ENCODE measurements at regions not wholly inside any gene's neighbourhood (a gene's known extent, or its start where the extent isn't known, plus 50 kb on each side); places are given as distances from the start of the nearest gene placed in this dataset.

DNA sequence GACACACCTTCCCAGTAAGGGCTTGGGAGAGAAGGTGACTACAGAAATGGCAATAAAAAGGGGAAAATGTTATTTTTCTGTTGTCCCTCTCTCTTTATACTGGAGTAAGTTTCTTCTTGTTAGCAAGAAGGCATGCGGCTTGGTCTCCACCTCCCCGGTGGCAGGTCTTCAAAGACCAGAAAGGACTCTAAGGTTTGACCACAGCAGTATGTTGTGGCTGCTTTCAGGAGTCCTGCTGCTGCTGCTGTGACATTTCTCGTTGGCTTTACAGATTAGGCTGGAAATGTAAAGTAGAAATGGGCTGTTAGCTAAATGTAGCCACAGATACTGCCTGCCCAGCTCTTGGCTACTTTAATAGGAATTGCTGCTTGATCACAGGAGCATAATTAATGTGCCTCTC is 175.8 kb upstream of the ZBTB20 start:
- Histone ChIP-seq H2BK5ac (ENCODE audit: insufficient read length, low read length) (no peak overlapping the region), H3K4me2 (ENCODE audit: insufficient read depth, insufficient read length, low read length) (no peak overlapping the region), H2BK12ac (ENCODE audit: insufficient read length, low read depth, low read length) (no peak overlapping the region), H3K4ac (ENCODE audit: low read depth, low read length) (no peak overlapping the region), H2BK120ac (ENCODE audit: low read depth, low read length, poor library complexity, severe bottlenecking) (no peak overlapping the region), H3K27ac (ENCODE audit: insufficient read length, low read depth, low read length) (no peak overlapping the region), H3K9ac (ENCODE audit: extremely low read depth, insufficient read length, low read length) (no peak overlapping the region), H2BK15ac (ENCODE audit: low read depth, low read length) (no peak overlapping the region), H2AFZ (ENCODE audit: low read length) (no peak overlapping the region), H3K4me1 (ENCODE audit: insufficient read depth, low read length) (peaks cover 10% of the 10 kb centered on the region; the same call in 1 of the 2 replicates), H3K23me2 (ENCODE audit: insufficient read length, low read depth, low read length, poor library complexity, severe bottlenecking) (no peaks in the 10 kb centered on the region), H3K56ac (ENCODE audit: insufficient read length, low read depth, low read length) (no peak overlapping the region), H3K14ac (ENCODE audit: insufficient read depth, low read length) (no peak overlapping the region), H3K9me3 (ENCODE audit: control insufficient read depth, low read depth, low read length) (no peaks in the 10 kb centered on the region), H4K20me1 (ENCODE audit: control insufficient read depth, insufficient read depth, insufficient read length) (no peaks in the 10 kb centered on the region), H3T11ph (ENCODE audit: low read length) (no peak overlapping the region), H4K91ac (ENCODE audit: insufficient read length, low read depth, low read length) (no peak overlapping the region), H2AK5ac (ENCODE audit: insufficient read length, low read length) (no peak overlapping the region), H3K23ac (ENCODE audit: insufficient read length, low read depth, low read length) (no peak overlapping the region), H3K18ac (ENCODE audit: insufficient read length, low read depth, low read length) (no peak overlapping the region), H3K27me3 (ENCODE audit: insufficient read depth, low read length) (no peaks in the 10 kb centered on the region), H4K8ac (replicated peaks; ENCODE audit: insufficient read length, low read depth, low read length) (no peak overlapping the region), H3K79me2 (ENCODE audit: insufficient read depth, low read length) (no peaks in the 10 kb centered on the region; the same call in 1 of the 2 replicates), H2BK20ac (ENCODE audit: low read depth, low read length, poor library complexity, severe bottlenecking) (no peak overlapping the region), H3K79me1 (ENCODE audit: insufficient read depth, low read depth, low read length, poor library complexity, severe bottlenecking) (no peaks in the 10 kb centered on the region), H4K5ac (ENCODE audit: insufficient read length, low read depth, low read length) (no peak overlapping the region)
- Mint-ChIP-seq H3K27ac (no peak overlapping the region), H3K9me3 (no peaks in the 10 kb centered on the region), H3K27me3 (ENCODE audit: low read depth) (no peaks in the 10 kb centered on the region; the same call in 1 of the 2 replicates), H3K36me3 (ENCODE audit: insufficient read depth in 1 of 3, low read depth in 3 of 3) (no peaks in the 10 kb centered on the region; a peak in 1 of 7 replicates), H3K4me1 (peaks cover 29 to 31% of the 10 kb centered on the region in 2 experiments), H3K4me3 (no peak overlapping the region)
- WGBS (ENCODE audit: extremely low coverage, insufficient read length, low lambda C conversion rate) = no CpG with 5 or more reads among the region's 3 CpGs
- no peak for TF ChIP-seq CTCF (conservative IDR thresholded peaks at IDR 0.05)
- DNase-seq = no peak

Data from H9 (cell line).